ENCODE measurements at regions not wholly inside any gene's neighbourhood (a gene's known extent, or its start where the extent isn't known, plus 50 kb on each side); places are given as distances from the start of the nearest gene placed in this dataset.

DNA sequence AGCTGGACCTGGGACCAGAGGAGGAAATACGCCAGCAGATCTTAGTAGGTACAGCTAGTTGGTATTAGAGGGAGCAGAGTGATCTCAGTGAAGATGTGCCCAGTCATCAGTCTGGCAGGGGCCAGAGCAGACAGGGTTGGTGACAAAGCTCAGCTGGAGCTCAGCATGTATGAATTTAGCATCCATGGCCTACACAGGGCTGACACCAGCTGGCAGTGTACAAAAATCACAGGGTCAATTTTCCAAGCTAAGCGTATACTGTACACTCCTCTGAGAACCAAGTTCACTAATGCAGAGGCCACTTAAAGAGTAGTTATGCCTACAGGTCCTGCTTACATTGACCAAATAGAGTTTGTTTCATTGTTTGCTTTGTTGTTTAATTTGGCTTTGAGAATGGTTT lies 146.6 kb downstream of the SLC24A2 start:
- TF ChIP-seq, protein P1, sequence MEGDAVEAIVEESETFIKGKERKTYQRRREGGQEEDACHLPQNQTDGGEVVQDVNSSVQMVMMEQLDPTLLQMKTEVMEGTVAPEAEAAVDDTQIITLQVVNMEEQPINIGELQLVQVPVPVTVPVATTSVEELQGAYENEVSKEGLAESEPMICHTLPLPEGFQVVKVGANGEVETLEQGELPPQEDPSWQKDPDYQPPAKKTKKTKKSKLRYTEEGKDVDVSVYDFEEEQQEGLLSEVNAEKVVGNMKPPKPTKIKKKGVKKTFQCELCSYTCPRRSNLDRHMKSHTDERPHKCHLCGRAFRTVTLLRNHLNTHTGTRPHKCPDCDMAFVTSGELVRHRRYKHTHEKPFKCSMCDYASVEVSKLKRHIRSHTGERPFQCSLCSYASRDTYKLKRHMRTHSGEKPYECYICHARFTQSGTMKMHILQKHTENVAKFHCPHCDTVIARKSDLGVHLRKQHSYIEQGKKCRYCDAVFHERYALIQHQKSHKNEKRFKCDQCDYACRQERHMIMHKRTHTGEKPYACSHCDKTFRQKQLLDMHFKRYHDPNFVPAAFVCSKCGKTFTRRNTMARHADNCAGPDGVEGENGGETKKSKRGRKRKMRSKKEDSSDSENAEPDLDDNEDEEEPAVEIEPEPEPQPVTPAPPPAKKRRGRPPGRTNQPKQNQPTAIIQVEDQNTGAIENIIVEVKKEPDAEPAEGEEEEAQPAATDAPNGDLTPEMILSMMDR (conservative IDR thresholded peaks at IDR 0.05) = no peak
- TF ChIP-seq EZH2 (IDR thresholded peaks at IDR 0.05; ENCODE audit: low read depth) = no peak

All from PC-9 (cell line).